ENCODE measurements at regions not wholly inside any gene's neighbourhood (a gene's known extent, or its start where the extent isn't known, plus 50 kb on each side); places are given as distances from the start of the nearest gene placed in this dataset.

- no peak for DNase-seq
These were observed 68.7 kb upstream of the SLC4A11 start for GRCh38 chr20:3307725-3308124.

GRCh38 chr20:3307078-3307477, 68.1 kb upstream of the SLC4A11 start:
- no peak for DNase-seq

- DNase-seq = no peak
These were observed 67.1 kb upstream of the SLC4A11 start for GRCh38 chr20:3306068-3306467.

- DNase-seq = no peak
These were observed 65.5 kb upstream of the SLC4A11 start for GRCh38 chr20:3304456-3304855.

GRCh38 chr20:3297079-3297378, 58.0 kb upstream of the SLC4A11 start:
- no peak for DNase-seq

- DNase-seq = no peak
These were observed 57.5 kb upstream of the SLC4A11 start for GRCh38 chr20:3296261-3297078.
